ENCODE measurements at regions not wholly inside any gene's neighbourhood (a gene's known extent, or its start where the extent isn't known, plus 50 kb on each side); places are given as distances from the start of the nearest gene placed in this dataset.

DNA sequence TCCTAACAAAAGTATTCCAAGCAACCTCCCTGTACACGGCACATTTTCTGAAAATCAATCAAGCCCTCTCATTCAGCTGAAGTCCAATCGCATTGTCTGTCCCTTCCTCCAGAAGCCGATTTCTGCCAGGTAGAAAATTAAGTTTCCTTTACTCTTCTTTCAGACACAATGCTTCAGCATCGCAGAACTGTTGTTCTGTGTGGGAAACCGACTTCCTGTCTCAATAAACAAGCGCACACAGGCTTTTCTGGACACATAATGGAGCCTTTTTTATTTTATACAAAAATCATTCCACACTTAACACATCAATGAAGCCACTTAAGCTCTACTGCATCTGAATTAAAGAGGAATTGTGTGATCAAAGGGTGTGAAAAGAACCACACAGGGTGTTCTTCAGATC is 75.6 kb downstream of the BLID start:
- H3K9me2 ChIP-seq (ENCODE audit: insufficient read depth): no peaks in the 10 kb centered on the region
- no peak overlapping the region for H3K4me2 ChIP-seq (ENCODE audit: low read length)
- DNase-seq (ENCODE audit: low read depth, low spot score): no peak
- RAD21 ChIA-PET (ENCODE audit: low non-redundant PET in 1 of 2, low total read pairs in 2 of 2, uncharacterized antibody in 2 of 2, unreplicated experiment in 2 of 2): no interaction called here
- H2AFZ ChIP-seq (ENCODE audit: low read depth, low read length, poor library complexity, severe bottlenecking): no peak overlapping the region
- POLR2A ChIA-PET: no interaction called here
- H3K79me2 ChIP-seq (ENCODE audit: insufficient read depth, low read length): no peaks in the 10 kb centered on the region
- H3K27ac ChIP-seq (ENCODE audit: low read depth, low read length): no peak overlapping the region
- CTCF ChIA-PET: no interaction called here
- H3K27me3 ChIP-seq (ENCODE audit: insufficient read depth, low read length): no peaks in the 10 kb centered on the region
- no peaks in the 10 kb centered on the region for H3K9me3 ChIP-seq (ENCODE audit: control insufficient read depth in 1 of 2, insufficient read depth in 1 of 2, low read depth in 1 of 2, low read length in 2 of 2)
- no TSS peak for BruUV-seq (replicated peaks)
- no peaks in the 10 kb centered on the region for H4K20me1 ChIP-seq (ENCODE audit: insufficient read depth)
- H3K4me3 ChIP-seq (replicated peaks in 1 of 2; ENCODE audit: low read depth in 1 of 2, low read length in 2 of 2): no peak overlapping the region
- peaks cover 0 to 7% of the 10 kb centered on the region in 2 experiments; a peak in 1 of 4 replicates for H3K4me1 ChIP-seq (ENCODE audit: control insufficient read depth in 1 of 2, insufficient read depth in 2 of 2, low read length in 2 of 2)
- H3K36me3 ChIP-seq (ENCODE audit: control insufficient read depth in 1 of 2, insufficient read depth in 2 of 2, low read length in 2 of 2): no peaks in the 10 kb centered on the region
- no peak overlapping the region for H3K9ac ChIP-seq (ENCODE audit: low read length)
- intact Hi-C loops (cut with micrococcal nuclease): no loop called here
- no peak for ATAC-seq
- TF ChIP-seq JUND (IDR thresholded peaks at IDR 0.05) (no peak), SRF (IDR thresholded peaks at IDR 0.05; ENCODE audit: low read depth) (no peak), ZNF274 (IDR thresholded peaks at IDR 0.05; ENCODE audit: low read depth, low read length) (no peak), POLR2A (IDR thresholded peaks at IDR 0.05; ENCODE audit: borderline replicate concordance, extremely low read depth, insufficient read depth, insufficient read length) (no peak), SP1 (IDR thresholded peaks at IDR 0.05; ENCODE audit: low read depth) (no peak), SIN3A (IDR thresholded peaks at IDR 0.05; ENCODE audit: low read depth) (no peak), TCF7L2 (IDR thresholded peaks at IDR 0.05; ENCODE audit: borderline replicate concordance, extremely low read depth, insufficient read depth, insufficient read length) (no peak), EZH2 (IDR thresholded peaks at IDR 0.05) (no peak), ELF1 (IDR thresholded peaks at IDR 0.05; ENCODE audit: borderline replicate concordance, low read depth) (no peak), YY1 (IDR thresholded peaks at IDR 0.05; ENCODE audit: extremely low read depth, insufficient replicate concordance, low read depth, low read length) (no peak), CBX3 (IDR thresholded peaks at IDR 0.05; ENCODE audit: low read depth) (no peak), ZFX (IDR thresholded peaks at IDR 0.05) (no peak), FOSL1 (IDR thresholded peaks at IDR 0.05; ENCODE audit: low read depth) (no peak), RAD21 (IDR thresholded peaks at IDR 0.05; ENCODE audit: low read depth) (no peak), EGR1 (IDR thresholded peaks at IDR 0.05; ENCODE audit: low read depth) (no peak)
- TF ChIP-seq, protein P1, sequence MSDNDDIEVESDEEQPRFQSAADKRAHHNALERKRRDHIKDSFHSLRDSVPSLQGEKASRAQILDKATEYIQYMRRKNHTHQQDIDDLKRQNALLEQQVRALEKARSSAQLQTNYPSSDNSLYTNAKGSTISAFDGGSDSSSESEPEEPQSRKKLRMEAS (IDR thresholded peaks at IDR 0.05): no peak
- TF ChIP-seq, protein P2, sequence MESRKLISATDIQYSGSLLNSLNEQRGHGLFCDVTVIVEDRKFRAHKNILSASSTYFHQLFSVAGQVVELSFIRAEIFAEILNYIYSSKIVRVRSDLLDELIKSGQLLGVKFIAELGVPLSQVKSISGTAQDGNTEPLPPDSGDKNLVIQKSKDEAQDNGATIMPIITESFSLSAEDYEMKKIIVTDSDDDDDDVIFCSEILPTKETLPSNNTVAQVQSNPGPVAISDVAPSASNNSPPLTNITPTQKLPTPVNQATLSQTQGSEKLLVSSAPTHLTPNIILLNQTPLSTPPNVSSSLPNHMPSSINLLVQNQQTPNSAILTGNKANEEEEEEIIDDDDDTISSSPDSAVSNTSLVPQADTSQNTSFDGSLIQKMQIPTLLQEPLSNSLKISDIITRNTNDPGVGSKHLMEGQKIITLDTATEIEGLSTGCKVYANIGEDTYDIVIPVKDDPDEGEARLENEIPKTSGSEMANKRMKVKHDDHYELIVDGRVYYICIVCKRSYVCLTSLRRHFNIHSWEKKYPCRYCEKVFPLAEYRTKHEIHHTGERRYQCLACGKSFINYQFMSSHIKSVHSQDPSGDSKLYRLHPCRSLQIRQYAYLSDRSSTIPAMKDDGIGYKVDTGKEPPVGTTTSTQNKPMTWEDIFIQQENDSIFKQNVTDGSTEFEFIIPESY (IDR thresholded peaks at IDR 0.05; ENCODE audit: extremely low read depth, insufficient replicate concordance, low read length): no peak

Measured in HCT116 (cell line).